Left ventricle myocardium inferior (tissue), 1 donor: ENCODE measurements at regions not wholly inside any gene's neighbourhood (a gene's known extent, or its start where the extent isn't known, plus 50 kb on each side); places are given as distances from the start of the nearest gene placed in this dataset.

Experiments used
- DNase-seq: peaks from one replicate; pipeline ENCODE4 v3.0.0-alpha.2; 2020
- H3K27ac ChIP-seq: fragments of 200-600 bp; replicated peaks from 2 replicates; pipeline ENCODE4 v1.8.0; 2021
- H3K27me3 ChIP-seq: fragments of 200-600 bp; 2 replicates; pipeline ENCODE4 v1.8.0; 2021; ENCODE audit warnings: low read depth
- H3K36me3 ChIP-seq: fragments of 200-600 bp; 2 replicates; pipeline ENCODE4 v1.8.0; 2021
- H3K4me1 ChIP-seq: fragments of 200-600 bp; 2 replicates; pipeline ENCODE4 v1.8.0; 2021
- H3K4me3 ChIP-seq: fragments of 200-600 bp; 2 replicates; pipeline ENCODE4 v1.8.0; 2021; ENCODE audit warnings: mild to moderate bottlenecking, moderate library complexity
- H3K9me3 ChIP-seq: fragments of 200-600 bp; replicated peaks from 2 replicates; pipeline ENCODE4 v1.8.0; 2021
- intact Hi-C: fragments of 100-400 bp; cut with micrococcal nuclease; formaldehyde crosslinking; loops from one replicate; pipeline ENCODE4 v1.11.0; 2022
- TF ChIP-seq, protein P1 (sequence below): fragments of 200-600 bp; IDR thresholded peaks from 2 replicates; pipeline ENCODE4 v1.8.0; 2021; ENCODE audit warnings: antibody characterized with exemption, mild to moderate bottlenecking, borderline replicate concordance
- donor health status: DM: no; HTN: yes; CAD: no; lungs with severe emphysema.

- DNase-seq, result no peak
- TF ChIP-seq, protein P1, sequence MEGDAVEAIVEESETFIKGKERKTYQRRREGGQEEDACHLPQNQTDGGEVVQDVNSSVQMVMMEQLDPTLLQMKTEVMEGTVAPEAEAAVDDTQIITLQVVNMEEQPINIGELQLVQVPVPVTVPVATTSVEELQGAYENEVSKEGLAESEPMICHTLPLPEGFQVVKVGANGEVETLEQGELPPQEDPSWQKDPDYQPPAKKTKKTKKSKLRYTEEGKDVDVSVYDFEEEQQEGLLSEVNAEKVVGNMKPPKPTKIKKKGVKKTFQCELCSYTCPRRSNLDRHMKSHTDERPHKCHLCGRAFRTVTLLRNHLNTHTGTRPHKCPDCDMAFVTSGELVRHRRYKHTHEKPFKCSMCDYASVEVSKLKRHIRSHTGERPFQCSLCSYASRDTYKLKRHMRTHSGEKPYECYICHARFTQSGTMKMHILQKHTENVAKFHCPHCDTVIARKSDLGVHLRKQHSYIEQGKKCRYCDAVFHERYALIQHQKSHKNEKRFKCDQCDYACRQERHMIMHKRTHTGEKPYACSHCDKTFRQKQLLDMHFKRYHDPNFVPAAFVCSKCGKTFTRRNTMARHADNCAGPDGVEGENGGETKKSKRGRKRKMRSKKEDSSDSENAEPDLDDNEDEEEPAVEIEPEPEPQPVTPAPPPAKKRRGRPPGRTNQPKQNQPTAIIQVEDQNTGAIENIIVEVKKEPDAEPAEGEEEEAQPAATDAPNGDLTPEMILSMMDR, result no peak
- H3K36me3 ChIP-seq, result no peaks in the 10 kb centered on the region
- H3K9me3 ChIP-seq, result peaks cover 3% of the 10 kb centered on the region
- no peak overlapping the region for H3K27ac ChIP-seq
- H3K4me1 ChIP-seq, result peaks cover 5% of the 10 kb centered on the region
- intact Hi-C loops, result no loop called here
- H3K4me3 ChIP-seq, result no peak overlapping the region
- no peaks in the 10 kb centered on the region for H3K27me3 ChIP-seq
Measured at GRCh38 chr6:145531032-145531431, 204.3 kb downstream of the EPM2A start.

DNA sequence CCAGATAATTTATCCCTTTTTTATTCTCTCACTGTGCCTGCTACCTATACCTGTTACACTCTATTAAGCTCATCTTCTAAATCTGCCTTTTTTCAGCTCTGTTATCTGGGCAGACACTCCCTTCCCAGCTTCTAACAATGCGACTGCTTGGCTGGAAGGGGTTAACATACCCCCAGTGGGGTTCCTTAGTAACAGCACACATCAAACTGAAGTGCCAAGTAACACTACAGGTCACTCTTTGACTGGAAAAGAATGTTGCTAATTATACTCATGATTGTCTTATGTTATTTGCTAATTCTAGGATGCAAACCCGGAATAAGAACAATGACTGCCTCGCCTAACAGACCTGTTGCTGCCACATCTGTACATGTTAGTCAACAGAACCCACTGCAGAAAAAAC lies 203.5 kb downstream of the EPM2A start:
- intact Hi-C loops, result no loop called here
- H3K4me3 ChIP-seq, result no peak overlapping the region
- H3K9me3 ChIP-seq, result no peaks in the 10 kb centered on the region
- TF ChIP-seq, protein P1, result no peak
- H3K4me1 ChIP-seq, result peaks cover 5% of the 10 kb centered on the region
- no peaks in the 10 kb centered on the region for H3K36me3 ChIP-seq
- H3K27ac ChIP-seq, result no peak overlapping the region
- no peaks in the 10 kb centered on the region for H3K27me3 ChIP-seq
- no peak for DNase-seq

DNA sequence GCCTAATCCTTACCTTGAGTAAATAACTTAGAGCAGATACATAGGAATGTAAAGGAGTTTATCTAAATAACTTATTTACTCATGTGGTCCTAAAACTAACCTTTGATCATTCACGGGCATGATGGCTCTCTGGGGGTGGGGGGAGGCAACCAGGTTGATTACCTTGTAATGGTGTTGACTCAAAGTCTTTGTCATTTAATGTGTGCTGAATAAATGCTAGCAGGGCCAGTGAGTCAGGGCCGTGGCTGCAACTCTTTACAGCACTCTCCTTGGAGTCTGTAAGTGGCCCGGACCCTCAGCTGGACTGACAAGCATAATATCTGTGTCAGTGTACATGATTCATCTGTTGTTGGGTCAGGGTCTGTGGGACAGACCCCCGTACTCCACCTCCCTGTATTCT lies 203.0 kb downstream of the EPM2A start:
- Histone ChIP-seq H3K4me1 (peaks cover 5% of the 10 kb centered on the region), H3K27ac (no peak overlapping the region)
- intact Hi-C loops, result no loop called here

GRCh38 chr6:145534989-145535388 lies 200.3 kb downstream of the EPM2A start:
- Histone ChIP-seq H3K9me3 (no peaks in the 10 kb centered on the region), H3K27me3 (no peaks in the 10 kb centered on the region), H3K36me3 (no peaks in the 10 kb centered on the region), H3K27ac (no peak overlapping the region), H3K4me1 (peaks cover 5% of the 10 kb centered on the region), H3K4me3 (no peak overlapping the region)
- TF ChIP-seq, protein P1, result no peak
- intact Hi-C loops, result no loop called here
- no peak for DNase-seq

More for the DNA sequence above, 203.0 kb downstream of the EPM2A start:
- Histone ChIP-seq H3K4me3 (no peak overlapping the region), H3K36me3 (no peaks in the 10 kb centered on the region), H3K9me3 (no peaks in the 10 kb centered on the region), H3K27me3 (no peaks in the 10 kb centered on the region)
- TF ChIP-seq, protein P1, result no peak
- no peak for DNase-seq

DNA sequence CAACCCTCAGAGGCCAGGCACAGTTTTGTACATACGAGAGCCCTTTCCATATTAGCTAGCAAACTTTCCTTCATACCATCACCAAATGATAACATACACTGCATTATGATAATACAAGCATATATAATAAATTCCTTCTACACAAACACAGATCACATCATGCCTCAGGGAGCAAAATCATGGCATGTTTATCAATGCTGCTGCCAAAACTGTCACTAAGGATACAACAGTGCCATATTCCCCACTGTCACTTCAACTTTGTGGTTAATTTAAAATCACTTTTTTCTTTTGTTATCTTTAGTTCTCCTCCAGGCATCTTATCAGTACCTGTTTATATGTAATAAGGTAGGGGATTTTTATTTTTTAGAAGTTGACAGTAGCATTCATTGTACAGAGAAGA lies 196.3 kb downstream of the EPM2A start:
- Histone ChIP-seq H3K36me3 (no peaks in the 10 kb centered on the region), H3K27ac (no peak overlapping the region), H3K4me1 (peaks cover 15% of the 10 kb centered on the region), H3K9me3 (no peaks in the 10 kb centered on the region), H3K4me3 (no peak overlapping the region), H3K27me3 (no peaks in the 10 kb centered on the region)
- no peak for DNase-seq
- intact Hi-C loops, result no loop called here
- TF ChIP-seq, protein P1, result no peak

GRCh38 chr6:145539831-145540230 lies 195.5 kb downstream of the EPM2A start:
- H3K4me1 ChIP-seq, result peaks cover 15% of the 10 kb centered on the region
- H3K27me3 ChIP-seq, result no peaks in the 10 kb centered on the region
- H3K4me3 ChIP-seq, result no peak overlapping the region
- no peak overlapping the region for H3K27ac ChIP-seq
- no peak for DNase-seq
- intact Hi-C loops, result no loop called here
- TF ChIP-seq, protein P1, result no peak
- H3K36me3 ChIP-seq, result no peaks in the 10 kb centered on the region
- no peaks in the 10 kb centered on the region for H3K9me3 ChIP-seq
